ENCODE measurements at regions not wholly inside any gene's neighbourhood (a gene's known extent, or its start where the extent isn't known, plus 50 kb on each side); places are given as distances from the start of the nearest gene placed in this dataset.

GRCh38 chr2:107461301-107461700 is 365.4 kb upstream of the RGPD4 start:
- no peak overlapping the region for H3K4me2 ChIP-seq (ENCODE audit: low read length)
- H3K27ac ChIP-seq (ENCODE audit: low read length): no peak overlapping the region
- H3F3A ChIP-seq (ENCODE audit: insufficient read depth, low read length, poor library complexity, severe bottlenecking): no peaks in the 10 kb centered on the region
- no peak overlapping the region for H3K4me3 ChIP-seq (ENCODE audit: low read length)
- TF ChIP-seq RAD21 (conservative IDR thresholded peaks at IDR 0.05) (no peak), CTCF (IDR thresholded peaks at IDR 0.05; ENCODE audit: poor library complexity, severe bottlenecking) (no peak), TAF1 (IDR thresholded peaks at IDR 0.05; ENCODE audit: low read depth) (no peak), POLR2AphosphoS5 (IDR thresholded peaks at IDR 0.05) (no peak), SMC3 (conservative IDR thresholded peaks at IDR 0.05; ENCODE audit: poor library complexity) (no peak), EP300 (conservative IDR thresholded peaks at IDR 0.05; ENCODE audit: poor library complexity, severe bottlenecking) (no peak), EZH2 (IDR thresholded peaks at IDR 0.05; ENCODE audit: borderline replicate concordance, insufficient read depth, low read length, poor library complexity, severe bottlenecking) (no peak), REST (IDR thresholded peaks at IDR 0.05; ENCODE audit: borderline replicate concordance) (no peak), MXI1 (conservative IDR thresholded peaks at IDR 0.05; ENCODE audit: poor library complexity, severe bottlenecking) (no peak)
- no peaks in the 10 kb centered on the region for H4K20me1 ChIP-seq (ENCODE audit: insufficient read depth)
- H3K9me3 ChIP-seq (ENCODE audit: low read length): no peaks in the 10 kb centered on the region
- no peak overlapping the region for H2AFZ ChIP-seq (ENCODE audit: low read depth, low read length)
- no peaks in the 10 kb centered on the region for H3K79me2 ChIP-seq (replicated peaks; ENCODE audit: insufficient read depth, low read length)
- no peaks in the 10 kb centered on the region for H3K27me3 ChIP-seq (ENCODE audit: insufficient read depth, low read depth, low read length)
- no peak overlapping the region for H3K9ac ChIP-seq (ENCODE audit: low read length)
- no peaks in the 10 kb centered on the region for H3K9me2 ChIP-seq (ENCODE audit: insufficient read depth, low read length)
- H3K36me3 ChIP-seq (ENCODE audit: insufficient read depth, low read length): no peaks in the 10 kb centered on the region

GRCh38 chr2:107462181-107462580 is 364.5 kb upstream of the RGPD4 start:
- Histone ChIP-seq H3K79me2 (replicated peaks; ENCODE audit: insufficient read depth, low read length) (no peaks in the 10 kb centered on the region), H3K9me3 (ENCODE audit: low read length) (no peaks in the 10 kb centered on the region), H3K4me2 (ENCODE audit: low read length) (no peak overlapping the region), H3K9me2 (ENCODE audit: insufficient read depth, low read length) (no peaks in the 10 kb centered on the region), H3K9ac (ENCODE audit: low read length) (no peak overlapping the region), H3K36me3 (ENCODE audit: insufficient read depth, low read length) (no peaks in the 10 kb centered on the region), H3K27me3 (ENCODE audit: insufficient read depth, low read depth, low read length) (no peaks in the 10 kb centered on the region), H3K27ac (ENCODE audit: low read length) (no peak overlapping the region), H3F3A (ENCODE audit: insufficient read depth, low read length, poor library complexity, severe bottlenecking) (no peaks in the 10 kb centered on the region), H3K4me3 (ENCODE audit: low read length) (no peak overlapping the region), H4K20me1 (ENCODE audit: insufficient read depth) (no peaks in the 10 kb centered on the region), H2AFZ (ENCODE audit: low read depth, low read length) (no peak overlapping the region)
- no peak for TF ChIP-seq CTCF (IDR thresholded peaks at IDR 0.05; ENCODE audit: poor library complexity, severe bottlenecking)
- no peak for TF ChIP-seq POLR2AphosphoS5 (IDR thresholded peaks at IDR 0.05)
- TF ChIP-seq REST (IDR thresholded peaks at IDR 0.05; ENCODE audit: borderline replicate concordance): no peak
- no peak for TF ChIP-seq SMC3 (conservative IDR thresholded peaks at IDR 0.05; ENCODE audit: poor library complexity)
- TF ChIP-seq EZH2 (IDR thresholded peaks at IDR 0.05; ENCODE audit: borderline replicate concordance, insufficient read depth, low read length, poor library complexity, severe bottlenecking): no peak
- no peak for TF ChIP-seq RAD21 (conservative IDR thresholded peaks at IDR 0.05)
- TF ChIP-seq EP300 (conservative IDR thresholded peaks at IDR 0.05; ENCODE audit: poor library complexity, severe bottlenecking): no peak
- TF ChIP-seq MXI1 (conservative IDR thresholded peaks at IDR 0.05; ENCODE audit: poor library complexity, severe bottlenecking): no peak
- TF ChIP-seq TAF1 (IDR thresholded peaks at IDR 0.05; ENCODE audit: low read depth): no peak
